RWPE2 (cell line): ENCODE measurements at regions not wholly inside any gene's neighbourhood (a gene's known extent, or its start where the extent isn't known, plus 50 kb on each side); places are given as distances from the start of the nearest gene placed in this dataset.
"Not testable (repeated sequence)": the region's sequence is repeated elsewhere in the genome, so short reads cannot be mapped to it uniquely, and the experiment has no call there.

ENCODE experiments used
- ATAC-seq: fragments of 200-7000 bp; cut with Tn5 transposase; 3 replicates; pipeline ENCODE4 v1.9.1; 2021; ENCODE audit warnings: low read depth
- DNase-seq: peaks from one replicate; pipeline ENCODE4 v3.0.0-alpha.2; 2020; ENCODE audit warnings: low spot score
- H3K27ac ChIP-seq: fragments of 450-650 bp; 2 replicates; pipeline ENCODE4 v1.5.1; 2017; ENCODE audit warnings: mild to moderate bottlenecking; ENCODE audit not compliant: poor library complexity, severe bottlenecking
- H3K27me3 ChIP-seq: fragments of 250-450 bp; sonication (Bioruptor Pico); 2 replicates; pipeline ENCODE4 v1.5.1; 2021; ENCODE audit warnings: mild to moderate bottlenecking, moderate library complexity; ENCODE audit not compliant: insufficient read depth, poor library complexity, severe bottlenecking
- H3K36me3 ChIP-seq: fragments of 250-450 bp; sonication (Bioruptor Pico); 2 replicates; pipeline ENCODE4 v1.5.1; 2020; ENCODE audit warnings: low read depth, mild to moderate bottlenecking, moderate library complexity
- H3K4me1 ChIP-seq: fragments of 250-450 bp; sonication (Bioruptor Pico); 2 replicates; pipeline ENCODE4 v1.5.1; 2021; ENCODE audit warnings: mild to moderate bottlenecking, moderate library complexity; ENCODE audit not compliant: insufficient read depth, poor library complexity, severe bottlenecking
- H3K4me3 ChIP-seq: fragments of 250-450 bp; sonication (Bioruptor Pico); 2 replicates; pipeline ENCODE4 v1.5.1; 2021; ENCODE audit warnings: mild to moderate bottlenecking, moderate library complexity; ENCODE audit not compliant: severe bottlenecking
- H3K9me3 ChIP-seq: fragments of 250-450 bp; sonication (Bioruptor Pico); 2 replicates; pipeline ENCODE4 v1.5.1; 2021; ENCODE audit warnings: mild to moderate bottlenecking, moderate library complexity; ENCODE audit not compliant: severe bottlenecking
- TF ChIP-seq, protein P1 (sequence below): fragments of 450-650 bp; IDR thresholded peaks from one replicate; pipeline ENCODE4 v1.5.1; 2017; ENCODE audit warnings: mild to moderate bottlenecking, moderate library complexity; ENCODE audit not compliant: poor library complexity, severe bottlenecking

GRCh38 chr11:25252854-25253253, 756.0 kb downstream of the LUZP2 start:
- no peaks in the 10 kb centered on the region for H3K36me3 ChIP-seq
- DNase-seq (no peak), ATAC-seq (no peak)
- H3K9me3 ChIP-seq = no peaks in the 10 kb centered on the region
- H3K27me3 ChIP-seq = no peaks in the 10 kb centered on the region
- H3K4me3 ChIP-seq = no peak overlapping the region
- no peaks in the 10 kb centered on the region for H3K4me1 ChIP-seq
- TF ChIP-seq, protein P1, sequence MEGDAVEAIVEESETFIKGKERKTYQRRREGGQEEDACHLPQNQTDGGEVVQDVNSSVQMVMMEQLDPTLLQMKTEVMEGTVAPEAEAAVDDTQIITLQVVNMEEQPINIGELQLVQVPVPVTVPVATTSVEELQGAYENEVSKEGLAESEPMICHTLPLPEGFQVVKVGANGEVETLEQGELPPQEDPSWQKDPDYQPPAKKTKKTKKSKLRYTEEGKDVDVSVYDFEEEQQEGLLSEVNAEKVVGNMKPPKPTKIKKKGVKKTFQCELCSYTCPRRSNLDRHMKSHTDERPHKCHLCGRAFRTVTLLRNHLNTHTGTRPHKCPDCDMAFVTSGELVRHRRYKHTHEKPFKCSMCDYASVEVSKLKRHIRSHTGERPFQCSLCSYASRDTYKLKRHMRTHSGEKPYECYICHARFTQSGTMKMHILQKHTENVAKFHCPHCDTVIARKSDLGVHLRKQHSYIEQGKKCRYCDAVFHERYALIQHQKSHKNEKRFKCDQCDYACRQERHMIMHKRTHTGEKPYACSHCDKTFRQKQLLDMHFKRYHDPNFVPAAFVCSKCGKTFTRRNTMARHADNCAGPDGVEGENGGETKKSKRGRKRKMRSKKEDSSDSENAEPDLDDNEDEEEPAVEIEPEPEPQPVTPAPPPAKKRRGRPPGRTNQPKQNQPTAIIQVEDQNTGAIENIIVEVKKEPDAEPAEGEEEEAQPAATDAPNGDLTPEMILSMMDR = no peak
- H3K27ac ChIP-seq = no peak overlapping the region

DNA sequence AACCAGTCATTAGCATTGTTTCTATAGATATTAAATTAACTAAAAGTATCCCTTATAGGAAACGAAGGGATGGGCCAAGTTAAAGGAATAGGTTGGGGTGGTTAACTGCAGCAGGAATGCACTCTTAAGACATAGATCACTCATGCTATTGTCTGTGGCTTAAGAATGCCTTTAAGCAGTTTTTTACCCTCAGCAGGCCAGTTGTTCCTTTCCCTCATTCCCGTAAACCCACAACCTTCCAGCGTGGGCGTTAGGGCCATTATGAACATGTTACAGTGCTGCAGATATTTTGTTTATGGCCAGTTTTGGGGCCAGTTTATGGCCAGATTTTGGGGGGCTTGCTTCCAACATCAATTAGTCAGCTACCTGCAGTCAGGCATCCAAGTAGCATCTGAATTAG, 767.0 kb downstream of the LUZP2 start:
- not testable (repeated sequence) for DNase-seq, ATAC-seq, H3K4me1 ChIP-seq, H3K9me3 ChIP-seq, H3K27ac ChIP-seq, H3K27me3 ChIP-seq, H3K36me3 ChIP-seq, H3K4me3 ChIP-seq

DNA sequence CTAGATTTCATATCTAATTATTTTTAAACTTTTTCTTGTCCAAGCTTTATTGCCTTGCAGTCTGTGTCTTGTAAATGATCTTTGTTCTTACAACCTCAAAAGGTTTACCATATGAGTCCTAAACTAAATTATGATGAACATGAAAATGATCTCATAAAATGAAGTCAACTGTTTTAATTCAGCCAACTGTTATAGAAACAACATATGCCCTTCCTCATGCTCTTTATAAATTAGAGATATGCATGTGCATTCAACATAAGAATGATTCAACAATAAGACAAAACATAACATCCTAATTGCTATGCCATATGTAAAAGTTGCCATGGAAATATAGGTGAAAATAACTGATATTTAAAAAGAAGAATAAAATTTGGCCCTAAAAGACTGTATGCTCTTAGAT, 774.4 kb downstream of the LUZP2 start:
- H3K27me3 ChIP-seq = no peaks in the 10 kb centered on the region
- no peaks in the 10 kb centered on the region for H3K9me3 ChIP-seq
- no peak overlapping the region for H3K4me3 ChIP-seq
- H3K36me3 ChIP-seq = no peaks in the 10 kb centered on the region
- ATAC-seq (no peak), DNase-seq (no peak)
- TF ChIP-seq, protein P1 = no peak
- no peaks in the 10 kb centered on the region for H3K4me1 ChIP-seq
- no peak overlapping the region for H3K27ac ChIP-seq

DNA sequence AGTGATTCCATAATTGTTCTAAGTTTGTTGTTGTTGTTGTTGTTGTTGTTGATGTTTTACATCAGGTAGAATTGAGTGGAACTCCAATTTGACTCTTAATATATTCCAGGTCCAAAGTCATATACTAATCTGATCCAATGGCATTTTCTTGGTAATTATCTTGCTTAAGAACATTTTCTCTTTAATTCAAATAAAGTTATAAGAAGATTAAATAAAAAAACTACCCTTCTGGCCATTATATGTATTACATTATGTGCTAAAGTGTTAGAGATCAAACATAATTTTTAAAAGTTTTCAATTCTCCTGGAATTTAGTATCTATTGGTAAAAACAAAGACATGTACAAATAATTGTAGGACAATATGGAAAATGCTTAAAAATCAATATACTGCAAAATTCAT, 775.4 kb downstream of the LUZP2 start:
- DNase-seq (no peak), ATAC-seq (no peak)
- no peaks in the 10 kb centered on the region for H3K4me1 ChIP-seq
- H3K27ac ChIP-seq = no peak overlapping the region
- H3K9me3 ChIP-seq = no peaks in the 10 kb centered on the region
- no peaks in the 10 kb centered on the region for H3K36me3 ChIP-seq
- TF ChIP-seq, protein P1 = no peak
- no peak overlapping the region for H3K4me3 ChIP-seq
- H3K27me3 ChIP-seq = no peaks in the 10 kb centered on the region

GRCh38 chr11:25280821-25281220, 784.0 kb downstream of the LUZP2 start:
- not testable (repeated sequence) for H3K9me3 ChIP-seq, H3K4me1 ChIP-seq, H3K27me3 ChIP-seq, H3K4me3 ChIP-seq, ATAC-seq, H3K36me3 ChIP-seq, H3K27ac ChIP-seq, DNase-seq

GRCh38 chr11:25293166-25293565, 796.3 kb downstream of the LUZP2 start:
- Histone ChIP-seq H3K9me3 (no peaks in the 10 kb centered on the region), H3K4me3 (no peak overlapping the region), H3K4me1 (no peaks in the 10 kb centered on the region), H3K36me3 (no peaks in the 10 kb centered on the region), H3K27me3 (peaks cover 2% of the 10 kb centered on the region), H3K27ac (no peak overlapping the region)
- DNase-seq (no peak), ATAC-seq (no peak)
- TF ChIP-seq, protein P1 = no peak
